HEK293 (cell line): ENCODE measurements at regions not wholly inside any gene's neighbourhood (a gene's known extent, or its start where the extent isn't known, plus 50 kb on each side); places are given as distances from the start of the nearest gene placed in this dataset.

Experiments used
- CTCF ChIA-PET: fragments of 350-600 bp; formaldehyde crosslinking; extraction: SDS; loops from one replicate; lab custom pipeline; 2021; ENCODE audit warnings: antibody characterized with exemption; lab: Yijun Ruan, JAX
- POLR2A ChIA-PET: fragments of 300-600 bp; formaldehyde crosslinking; extraction: SDS; loops from one replicate; lab custom pipeline; 2020; ENCODE audit warnings: antibody characterized with exemption, inconsistent platforms; lab: Yijun Ruan, JAX
- H3K27ac ChIP-seq: fragments of 200-500 bp; sonication (Bioruptor generic); 2 replicates; pipeline ENCODE4 v1.5.1; 2014; ENCODE audit warnings: low read depth, low read length, control low read depth, inconsistent platforms; ENCODE audit errors: extremely low read depth
- H3K36me3 ChIP-seq, 2 experiments: fragments of 200-500 bp in 1 of 2; sonication (Bioruptor generic) in 1 of 2; 1 replicate in 1 of 2; 2 replicates in 1 of 2; pipeline ENCODE4 v1.5.1; 2014 to 2017; ENCODE audit warnings: inconsistent platforms in 2 of 2, low read length in 2 of 2; ENCODE audit not compliant: control insufficient read depth in 2 of 2, insufficient read depth in 1 of 2
- H3K4me1 ChIP-seq: fragments of 200-500 bp; sonication (Bioruptor generic); 2 replicates; pipeline ENCODE4 v1.5.1; 2014; ENCODE audit warnings: mild to moderate bottlenecking, low read length, inconsistent platforms; ENCODE audit not compliant: control insufficient read depth, insufficient read depth
- H3K4me3 ChIP-seq: 2 replicates; pipeline ENCODE4 v1.5.1; 2011; ENCODE audit warnings: low read depth, mild to moderate bottlenecking, control low read depth, low read length, moderate library complexity
- H3K9me3 ChIP-seq: fragments of 200-500 bp; sonication (Bioruptor generic); 2 replicates; pipeline ENCODE4 v1.5.1; 2014; ENCODE audit warnings: low read depth, low read length, inconsistent platforms; ENCODE audit not compliant: control insufficient read depth, insufficient read depth
- BCL11B ChIP-seq: fragments of 450-650 bp; formaldehyde crosslinking; IDR thresholded peaks from 2 replicates; pipeline ENCODE4 v1.5.1; 2016; ENCODE audit warnings: low read depth, missing biosample characterization, missing genetic modification characterization
- GFI1B ChIP-seq: fragments of 450-650 bp; formaldehyde crosslinking; IDR thresholded peaks from 2 replicates; pipeline ENCODE4 v1.5.1; 2016; ENCODE audit warnings: missing biosample characterization, missing genetic modification characterization
- GLIS2 ChIP-seq: fragments of 450-650 bp; formaldehyde crosslinking; IDR thresholded peaks from 2 replicates; pipeline ENCODE4 v1.5.1; 2016; ENCODE audit warnings: missing biosample characterization, missing genetic modification characterization
- HOXC10 ChIP-seq: sonication (generic); formaldehyde crosslinking; IDR thresholded peaks from 2 replicates; pipeline ENCODE4 v1.8.1; 2023; ENCODE audit warnings: mild to moderate bottlenecking, missing genetic modification reagents
- HOXD13 ChIP-seq: sonication (generic); formaldehyde crosslinking; IDR thresholded peaks from 2 replicates; pipeline ENCODE4 v1.8.0; 2022; ENCODE audit warnings: missing genetic modification reagents, borderline replicate concordance
- IKZF3 ChIP-seq: fragments of 450-650 bp; IDR thresholded peaks from 2 replicates; pipeline ENCODE4 v1.5.0; 2018; ENCODE audit warnings: missing biosample characterization, mild to moderate bottlenecking, missing genetic modification characterization, moderate library complexity
- KLF7 ChIP-seq: fragments of 450-650 bp; formaldehyde crosslinking; IDR thresholded peaks from 2 replicates; pipeline ENCODE4 v1.5.1; 2016; ENCODE audit warnings: missing biosample characterization, missing genetic modification characterization, borderline replicate concordance
- OSR2 ChIP-seq: fragments of 450-650 bp; formaldehyde crosslinking; IDR thresholded peaks from 2 replicates; pipeline ENCODE4 v1.5.1; 2016; ENCODE audit warnings: missing biosample characterization, missing genetic modification characterization
- REPIN1 ChIP-seq: fragments of 450-650 bp; formaldehyde crosslinking; IDR thresholded peaks from 2 replicates; pipeline ENCODE4 v1.5.1; 2017; ENCODE audit warnings: missing biosample characterization, missing genetic modification characterization, low read depth
- SCRT2 ChIP-seq: fragments of 450-650 bp; formaldehyde crosslinking; IDR thresholded peaks from 2 replicates; pipeline ENCODE4 v1.5.1; 2016; ENCODE audit warnings: missing biosample characterization, missing genetic modification characterization
- SP2 ChIP-seq: fragments of 450-650 bp; formaldehyde crosslinking; IDR thresholded peaks from 2 replicates; pipeline ENCODE4 v1.5.1; 2016; ENCODE audit warnings: missing biosample characterization, missing genetic modification characterization
- TRIM28 ChIP-seq: IDR thresholded peaks from 2 replicates; pipeline ENCODE4 v1.6.1; 2011; ENCODE audit warnings: low read length, control low read depth, borderline replicate concordance
- ZFP3 ChIP-seq: fragments of 450-650 bp; formaldehyde crosslinking; IDR thresholded peaks from 2 replicates; pipeline ENCODE4 v1.5.1; 2016; ENCODE audit warnings: low read depth, missing biosample characterization, missing genetic modification characterization
- ZFP41 ChIP-seq: fragments of 450-650 bp; formaldehyde crosslinking; IDR thresholded peaks from 2 replicates; pipeline ENCODE4 v1.5.1; 2016; ENCODE audit warnings: missing biosample characterization, missing genetic modification characterization, borderline replicate concordance
- ZFP69B ChIP-seq: fragments of 450-650 bp; formaldehyde crosslinking; IDR thresholded peaks from 2 replicates; pipeline ENCODE4 v1.5.1; 2016; ENCODE audit warnings: missing biosample characterization, missing genetic modification characterization
- ZNF16 ChIP-seq: fragments of 450-650 bp; formaldehyde crosslinking; IDR thresholded peaks from 2 replicates; pipeline ENCODE4 v1.5.1; 2016; ENCODE audit warnings: low read depth, missing biosample characterization, missing genetic modification characterization
- ZNF184 ChIP-seq: fragments of 450-650 bp; IDR thresholded peaks from 2 replicates; pipeline ENCODE4 v1.5.1; 2018; ENCODE audit warnings: missing biosample characterization, mild to moderate bottlenecking, missing genetic modification characterization
- ZNF37A ChIP-seq: fragments of 450-650 bp; IDR thresholded peaks from 2 replicates; pipeline ENCODE4 v1.5.1; 2018; ENCODE audit warnings: missing biosample characterization, missing genetic modification characterization
- ZNF544 ChIP-seq: fragments of 450-650 bp; formaldehyde crosslinking; IDR thresholded peaks from 2 replicates; pipeline ENCODE4 v1.5.0; 2017; ENCODE audit warnings: missing biosample characterization, missing genetic modification characterization
- ZNF585B ChIP-seq: fragments of 450-650 bp; formaldehyde crosslinking; IDR thresholded peaks from 2 replicates; pipeline ENCODE4 v1.5.1; 2016; ENCODE audit warnings: missing biosample characterization, missing genetic modification characterization
- ZNF596 ChIP-seq: fragments of 450-650 bp; IDR thresholded peaks from 2 replicates; pipeline ENCODE4 v1.5.0; 2018; ENCODE audit warnings: missing biosample characterization, mild to moderate bottlenecking, missing genetic modification characterization, moderate library complexity
- ZNF610 ChIP-seq: fragments of 450-650 bp; formaldehyde crosslinking; IDR thresholded peaks from 2 replicates; pipeline ENCODE4 v1.5.1; 2016; ENCODE audit warnings: missing biosample characterization, missing genetic modification characterization, borderline replicate concordance
- ZNF654 ChIP-seq: fragments of 450-650 bp; formaldehyde crosslinking; IDR thresholded peaks from 2 replicates; pipeline ENCODE4 v1.5.1; 2016; ENCODE audit warnings: low read depth, missing biosample characterization, missing genetic modification characterization
- ZNF791 ChIP-seq: fragments of 450-650 bp; formaldehyde crosslinking; IDR thresholded peaks from 2 replicates; pipeline ENCODE4 v1.5.1; 2016; ENCODE audit warnings: missing biosample characterization, missing genetic modification characterization
- TF ChIP-seq, protein P1 (sequence below): fragments of 450-650 bp; formaldehyde crosslinking; IDR thresholded peaks from 2 replicates; pipeline ENCODE4 v1.5.1; 2016; ENCODE audit warnings: missing biosample characterization, missing genetic modification characterization
- TF ChIP-seq, protein P2 (sequence below): fragments of 450-650 bp; formaldehyde crosslinking; IDR thresholded peaks from 2 replicates; pipeline ENCODE4 v1.5.1; 2016; ENCODE audit warnings: missing biosample characterization, missing genetic modification characterization, low read depth
- TF ChIP-seq, protein P3 (sequence below): fragments of 450-650 bp; formaldehyde crosslinking; IDR thresholded peaks from 2 replicates; pipeline ENCODE4 v1.5.1; 2016; ENCODE audit warnings: missing biosample characterization, missing genetic modification characterization, borderline replicate concordance
- TF ChIP-seq, protein P4 (sequence below): fragments of 450-650 bp; formaldehyde crosslinking; IDR thresholded peaks from 2 replicates; pipeline ENCODE4 v1.5.1; 2017; ENCODE audit warnings: missing biosample characterization, missing genetic modification characterization

DNA sequence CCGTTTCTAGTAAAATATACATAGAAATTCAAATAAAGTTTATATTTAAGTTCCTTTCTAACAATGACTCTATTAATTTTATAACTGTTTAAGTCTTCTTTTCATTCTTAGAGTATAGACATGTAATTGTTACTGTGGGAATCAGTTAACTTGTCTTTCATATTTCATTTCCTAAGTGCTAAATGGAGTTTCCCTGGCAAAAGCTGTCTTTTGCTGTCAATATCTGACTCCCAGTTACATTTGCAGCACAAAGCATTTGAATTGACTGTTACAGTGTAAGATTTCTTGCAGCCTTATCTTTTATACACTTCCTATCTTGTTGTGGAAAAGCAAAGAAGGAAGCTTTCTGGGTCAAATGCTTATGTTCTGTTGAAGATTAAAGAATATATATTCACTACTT, 1026.3 kb downstream of the CDH9 start:
- ChIA-PET CTCF (no interaction called here), POLR2A (no interaction called here)
- H3K4me3 ChIP-seq: no peak overlapping the region
- H3K4me1 ChIP-seq: no peaks in the 10 kb centered on the region
- TF ChIP-seq, protein P1, sequence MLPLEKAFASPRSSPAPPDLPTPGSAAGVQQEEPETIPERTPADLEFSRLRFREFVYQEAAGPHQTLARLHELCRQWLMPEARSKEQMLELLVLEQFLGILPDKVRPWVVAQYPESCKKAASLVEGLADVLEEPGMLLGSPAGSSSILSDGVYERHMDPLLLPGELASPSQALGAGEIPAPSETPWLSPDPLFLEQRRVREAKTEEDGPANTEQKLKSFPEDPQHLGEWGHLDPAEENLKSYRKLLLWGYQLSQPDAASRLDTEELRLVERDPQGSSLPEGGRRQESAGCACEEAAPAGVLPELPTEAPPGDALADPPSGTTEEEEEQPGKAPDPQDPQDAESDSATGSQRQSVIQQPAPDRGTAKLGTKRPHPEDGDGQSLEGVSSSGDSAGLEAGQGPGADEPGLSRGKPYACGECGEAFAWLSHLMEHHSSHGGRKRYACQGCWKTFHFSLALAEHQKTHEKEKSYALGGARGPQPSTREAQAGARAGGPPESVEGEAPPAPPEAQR (tag by site-specific recombination): no peak
- TF ChIP-seq ZNF544 (tag by site-specific recombination) (no peak), SP2 (tag by site-specific recombination) (no peak), ZNF791 (tag by site-specific recombination) (no peak), OSR2 (tag by site-specific recombination) (no peak), ZNF16 (tag by site-specific recombination) (no peak), ZFP41 (tag by site-specific recombination) (no peak), ZNF610 (tag by site-specific recombination) (no peak), ZFP69B (tag by site-specific recombination) (no peak), HOXD13 (CRISPR knock-in tag) (no peak), ZNF596 (tag by site-specific recombination) (no peak), REPIN1 (no peak)
- TF ChIP-seq, protein P2, sequence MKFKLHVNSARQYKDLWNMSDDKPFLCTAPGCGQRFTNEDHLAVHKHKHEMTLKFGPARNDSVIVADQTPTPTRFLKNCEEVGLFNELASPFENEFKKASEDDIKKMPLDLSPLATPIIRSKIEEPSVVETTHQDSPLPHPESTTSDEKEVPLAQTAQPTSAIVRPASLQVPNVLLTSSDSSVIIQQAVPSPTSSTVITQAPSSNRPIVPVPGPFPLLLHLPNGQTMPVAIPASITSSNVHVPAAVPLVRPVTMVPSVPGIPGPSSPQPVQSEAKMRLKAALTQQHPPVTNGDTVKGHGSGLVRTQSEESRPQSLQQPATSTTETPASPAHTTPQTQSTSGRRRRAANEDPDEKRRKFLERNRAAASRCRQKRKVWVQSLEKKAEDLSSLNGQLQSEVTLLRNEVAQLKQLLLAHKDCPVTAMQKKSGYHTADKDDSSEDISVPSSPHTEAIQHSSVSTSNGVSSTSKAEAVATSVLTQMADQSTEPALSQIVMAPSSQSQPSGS (tag by site-specific recombination): no peak
- no peaks in the 10 kb centered on the region for H3K36me3 ChIP-seq
- no peaks in the 10 kb centered on the region for H3K9me3 ChIP-seq
- H3K27ac ChIP-seq: no peak overlapping the region

DNA sequence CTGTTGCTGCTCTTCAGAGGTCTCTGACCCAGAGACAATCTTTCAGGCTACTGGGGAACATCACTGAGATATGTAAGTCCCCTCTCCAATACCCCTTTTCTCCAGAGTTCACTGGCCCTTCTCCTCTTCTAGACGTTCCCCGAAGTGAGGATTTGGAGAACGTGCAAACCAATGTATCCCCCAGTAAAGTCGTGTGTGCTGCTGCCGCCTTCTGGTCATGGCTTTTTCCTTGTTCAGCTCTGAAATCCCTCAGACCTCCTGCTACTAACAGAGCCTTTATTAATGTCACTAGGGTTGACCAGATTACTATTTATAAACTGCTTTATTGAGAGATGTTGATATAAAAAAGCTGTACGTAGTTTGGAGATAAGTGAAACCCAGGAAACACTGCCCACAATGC, 1028.6 kb downstream of the CDH9 start:
- TF ChIP-seq ZNF654 (tag by site-specific recombination): peak; percentile 21
- no peak for TF ChIP-seq IKZF3
- TF ChIP-seq, all 188 proteins: peak for 1
- Histone ChIP-seq H3K4me3 (no peak overlapping the region), H3K9me3 (no peaks in the 10 kb centered on the region), H3K4me1 (no peaks in the 10 kb centered on the region), H3K36me3 (no peaks in the 10 kb centered on the region), H3K27ac (no peak overlapping the region)
- CTCF ChIA-PET: interaction anchor here (0.5 kb wide), 1 partner anchor 45 kb away, joined by 3 read pairs; no protein-coding TSS in a partner anchor
- POLR2A ChIA-PET: no interaction called here

DNA sequence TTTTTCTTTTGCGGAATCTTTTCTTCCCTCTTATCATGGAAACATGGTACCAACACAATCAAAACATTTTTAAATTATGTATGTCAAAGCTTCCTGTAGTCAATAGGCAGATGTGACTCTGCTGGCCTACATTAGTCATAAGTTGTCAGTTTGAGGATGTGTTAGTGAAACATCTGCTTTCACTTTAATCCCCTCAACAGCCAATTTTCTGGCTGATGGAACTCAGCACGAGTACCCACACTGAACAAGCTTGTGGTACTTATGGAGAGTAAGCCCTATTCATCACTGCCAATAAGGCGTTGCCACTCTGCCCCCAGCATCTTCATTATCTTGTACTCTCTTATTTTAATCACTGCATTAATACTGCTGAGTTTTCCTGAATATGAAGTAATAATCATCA, 1034.4 kb downstream of the CDH9 start:
- CTCF ChIA-PET: interaction anchor here (0.7 kb wide), 1 partner anchor 606 kb away, joined by 3 read pairs; no protein-coding TSS in a partner anchor

More for the DNA sequence above, 1034.4 kb downstream of the CDH9 start:
- no peak for TF ChIP-seq KLF7 (tag by site-specific recombination)
- TF ChIP-seq, protein P3, sequence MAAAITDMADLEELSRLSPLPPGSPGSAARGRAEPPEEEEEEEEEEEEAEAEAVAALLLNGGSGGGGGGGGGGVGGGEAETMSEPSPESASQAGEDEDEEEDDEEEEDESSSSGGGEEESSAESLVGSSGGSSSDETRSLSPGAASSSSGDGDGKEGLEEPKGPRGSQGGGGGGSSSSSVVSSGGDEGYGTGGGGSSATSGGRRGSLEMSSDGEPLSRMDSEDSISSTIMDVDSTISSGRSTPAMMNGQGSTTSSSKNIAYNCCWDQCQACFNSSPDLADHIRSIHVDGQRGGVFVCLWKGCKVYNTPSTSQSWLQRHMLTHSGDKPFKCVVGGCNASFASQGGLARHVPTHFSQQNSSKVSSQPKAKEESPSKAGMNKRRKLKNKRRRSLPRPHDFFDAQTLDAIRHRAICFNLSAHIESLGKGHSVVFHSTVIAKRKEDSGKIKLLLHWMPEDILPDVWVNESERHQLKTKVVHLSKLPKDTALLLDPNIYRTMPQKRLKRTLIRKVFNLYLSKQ: no peak
- no peak for TF ChIP-seq HOXC10 (CRISPR knock-in tag)
- no peak for TF ChIP-seq SCRT2
- TF ChIP-seq BCL11B (tag by site-specific recombination): no peak
- TF ChIP-seq, protein P4, sequence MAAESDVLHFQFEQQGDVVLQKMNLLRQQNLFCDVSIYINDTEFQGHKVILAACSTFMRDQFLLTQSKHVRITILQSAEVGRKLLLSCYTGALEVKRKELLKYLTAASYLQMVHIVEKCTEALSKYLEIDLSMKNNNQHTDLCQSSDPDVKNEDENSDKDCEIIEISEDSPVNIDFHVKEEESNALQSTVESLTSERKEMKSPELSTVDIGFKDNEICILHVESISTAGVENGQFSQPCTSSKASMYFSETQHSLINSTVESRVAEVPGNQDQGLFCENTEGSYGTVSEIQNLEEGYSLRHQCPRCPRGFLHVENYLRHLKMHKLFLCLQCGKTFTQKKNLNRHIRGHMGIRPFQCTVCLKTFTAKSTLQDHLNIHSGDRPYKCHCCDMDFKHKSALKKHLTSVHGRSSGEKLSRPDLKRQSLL (tag by site-specific recombination): no peak
- no peak for TF ChIP-seq ZFP3 (tag by site-specific recombination)
- no peak for TF ChIP-seq ZNF585B (tag by site-specific recombination)
- no peak for TF ChIP-seq ZNF184 (tag by site-specific recombination)
- TF ChIP-seq ZFP69B (tag by site-specific recombination): no peak
- no peak for TF ChIP-seq ZFP41 (tag by site-specific recombination)
- TF ChIP-seq TRIM28: no peak
- TF ChIP-seq GFI1B: no peak
- no peak for TF ChIP-seq GLIS2 (tag by site-specific recombination)
- TF ChIP-seq ZNF37A (tag by site-specific recombination): no peak
- H3K4me1 ChIP-seq: no peaks in the 10 kb centered on the region
- H3K4me3 ChIP-seq: no peak overlapping the region
- POLR2A ChIA-PET: no interaction called here
- no peaks in the 10 kb centered on the region for H3K9me3 ChIP-seq
- no peak overlapping the region for H3K27ac ChIP-seq
- no peaks in the 10 kb centered on the region for H3K36me3 ChIP-seq
